NCI-H1694 (cell line): ENCODE measurements at regions not wholly inside any gene's neighbourhood (a gene's known extent, or its start where the extent isn't known, plus 50 kb on each side); places are given as distances from the start of the nearest gene placed in this dataset.
"Not testable (repeated sequence)": the region's sequence is repeated elsewhere in the genome, so short reads cannot be mapped to it uniquely, and the experiment has no call there.

Experiments used
- DNase-seq: peaks from one replicate; lab custom pipeline; 2025; lab: John Stamatoyannopoulos, UW

DNA sequence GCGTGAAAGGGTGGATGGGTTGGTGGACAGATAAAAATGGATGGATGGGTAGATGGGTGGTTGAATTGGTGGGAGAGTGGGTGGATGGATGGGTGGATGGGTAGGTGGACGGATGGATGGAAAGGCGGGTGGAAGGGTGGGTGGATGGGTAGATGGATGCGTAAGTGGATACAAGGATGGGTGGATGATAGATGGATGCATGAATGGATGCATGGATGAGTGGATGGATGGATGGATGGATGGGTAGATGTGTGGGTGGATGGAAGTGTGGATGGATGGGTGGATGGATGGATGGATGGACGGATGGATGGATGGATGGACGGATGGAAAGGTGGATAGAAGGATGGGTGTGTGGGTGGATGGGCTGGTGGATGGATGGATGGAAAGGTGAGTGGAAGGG, 77.0 kb upstream of the GRK3 start:
- DNase-seq = no peak

GRCh38 chr22:25488244-25489020, 76.0 kb upstream of the GRK3 start:
- no peak for DNase-seq

DNA sequence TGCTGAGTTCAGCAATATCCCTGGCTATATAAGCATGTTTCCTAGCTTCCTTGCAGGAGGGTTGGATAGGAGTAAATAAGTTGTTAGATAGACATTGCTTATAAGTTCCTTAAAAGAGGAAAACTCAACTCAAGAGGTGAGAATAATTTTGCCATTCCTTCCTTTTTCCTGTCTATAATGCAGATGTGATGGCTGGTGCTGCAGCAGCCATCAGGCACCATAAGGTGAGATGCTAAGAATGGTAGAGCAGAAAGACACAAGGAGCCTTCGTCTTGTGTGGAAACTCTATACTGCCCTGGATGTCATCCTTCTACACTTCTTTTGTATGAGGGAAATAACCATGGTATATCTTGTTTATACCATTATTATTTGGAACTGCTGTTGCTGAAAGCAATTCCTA, 74.5 kb upstream of the GRK3 start:
- no peak for DNase-seq

GRCh38 chr22:25490896-25491295, 73.6 kb upstream of the GRK3 start:
- DNase-seq = no peak

DNA sequence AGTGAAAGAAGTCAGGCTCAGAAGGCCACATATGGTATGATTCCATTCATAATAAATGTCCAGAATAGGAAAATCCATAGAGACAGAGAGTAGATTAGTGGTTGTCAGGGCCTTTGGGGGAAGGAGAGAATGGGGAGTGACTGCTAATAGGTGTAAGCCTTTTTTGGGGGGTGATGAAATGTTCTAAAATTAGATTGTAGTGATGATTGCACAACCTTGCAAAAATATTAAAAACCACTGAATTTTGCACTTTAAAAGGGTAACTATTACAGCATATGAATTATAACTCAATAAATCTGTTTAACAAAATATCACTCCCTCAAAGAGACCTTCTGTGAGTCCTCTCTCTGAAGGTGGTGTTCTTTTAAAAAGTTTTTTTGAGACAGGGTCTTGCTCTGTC, 72.3 kb upstream of the GRK3 start:
- no peak for DNase-seq

GRCh38 chr22:25492841-25493734, 71.4 kb upstream of the GRK3 start:
- peak; percentile 96 for DNase-seq

- DNase-seq = no peak
These were observed 70.7 kb upstream of the GRK3 start for GRCh38 chr22:25493794-25494193.

- no peak for DNase-seq
These were observed 69.7 kb upstream of the GRK3 start for GRCh38 chr22:25494774-25495173.

GRCh38 chr22:25495285-25495684, 69.2 kb upstream of the GRK3 start:
- peak; percentile 33 for DNase-seq

DNA sequence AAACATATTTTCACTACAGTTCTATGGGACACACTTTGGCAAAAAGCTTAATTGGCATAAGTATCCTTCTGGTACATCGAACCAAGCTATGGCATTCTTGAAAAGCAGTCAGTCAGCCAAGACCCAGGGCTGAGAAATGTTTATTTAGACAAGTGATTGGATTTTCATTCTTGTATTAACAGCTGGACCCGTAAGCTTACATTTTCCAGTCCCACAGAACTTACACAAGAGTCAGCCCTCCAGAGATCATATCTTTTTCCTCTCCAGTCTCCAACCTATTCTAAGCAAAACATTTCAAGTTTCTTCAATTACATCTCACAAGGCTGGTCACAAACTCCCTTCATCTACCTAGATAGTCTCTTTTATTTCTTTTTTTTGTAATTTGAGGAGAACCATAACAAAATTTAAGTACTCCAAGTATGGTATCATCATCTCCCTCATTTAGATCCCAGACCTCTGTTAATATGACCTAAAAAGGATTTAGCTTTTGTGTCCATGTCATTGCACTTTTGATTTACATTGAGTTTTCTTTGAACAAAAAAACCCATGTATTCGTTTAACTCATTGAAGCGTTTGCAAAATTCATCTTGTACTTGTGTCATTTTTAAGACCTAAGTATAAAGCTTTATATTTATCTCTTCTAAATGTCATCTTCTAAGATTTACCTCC, 67.9 kb upstream of the GRK3 start:
- DNase-seq = no peak

DNA sequence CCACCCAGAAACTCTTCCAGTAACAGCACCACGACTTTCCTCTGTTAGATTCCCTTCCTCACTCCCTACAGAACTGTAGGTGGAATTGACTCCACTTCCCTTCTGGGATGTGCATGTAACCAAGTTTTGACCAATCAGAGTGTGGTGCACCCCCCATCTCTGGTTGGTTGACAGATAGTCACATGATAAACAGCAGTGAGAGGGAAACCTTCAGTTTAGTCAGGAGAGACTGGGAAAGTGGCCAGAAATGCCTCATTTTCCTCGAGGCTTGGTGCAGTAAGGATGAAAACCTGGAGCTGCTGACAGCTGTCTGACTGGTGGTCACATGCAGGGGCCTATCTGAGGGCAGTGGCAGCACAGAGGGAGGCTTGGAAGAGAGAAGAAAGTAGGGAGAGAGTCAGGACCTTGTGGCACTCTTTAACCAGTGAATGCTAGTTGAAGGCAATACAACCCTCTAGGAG, 67.3 kb upstream of the GRK3 start:
- peak; percentile 16 for DNase-seq

- no peak for DNase-seq
These were observed 66.8 kb upstream of the GRK3 start for GRCh38 chr22:25497716-25498115.

DNA sequence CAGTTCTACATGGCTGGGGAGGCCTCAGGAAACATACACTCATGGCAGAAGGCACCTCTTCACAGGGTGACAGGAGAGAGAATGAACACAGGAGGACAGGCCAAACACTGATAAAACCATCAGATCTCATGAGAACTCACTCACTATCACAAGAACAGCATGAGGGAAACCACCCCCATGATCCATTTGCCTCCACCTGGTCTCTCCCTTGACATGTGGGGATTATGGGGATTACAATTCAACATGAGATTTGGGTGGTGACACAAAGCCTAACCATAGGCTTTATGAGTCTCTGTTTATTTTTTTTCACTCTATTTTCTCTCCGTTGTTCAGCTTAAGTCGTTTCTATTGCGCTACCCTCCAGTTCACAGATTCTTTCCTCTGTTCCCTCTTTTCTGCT, 63.8 kb upstream of the GRK3 start:
- not testable (repeated sequence) for DNase-seq

DNA sequence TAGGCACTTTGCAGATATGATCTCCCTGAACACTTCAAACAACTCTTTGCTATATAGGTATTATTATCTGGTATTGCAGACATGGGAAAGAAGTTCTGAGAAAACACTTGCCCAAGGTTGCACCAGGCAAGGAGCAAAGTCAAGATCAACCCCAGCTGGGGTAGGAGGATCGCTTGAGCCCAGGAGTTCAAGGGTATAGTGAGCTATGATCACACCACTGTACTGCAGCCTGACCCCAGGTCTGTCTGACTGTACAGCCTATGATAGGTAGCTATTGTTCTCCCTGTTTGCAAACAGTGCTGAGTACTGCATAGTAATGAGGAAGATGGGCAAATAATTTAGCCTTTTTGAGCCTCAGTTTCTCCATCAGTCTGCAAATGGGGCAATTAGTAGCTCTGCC, 60.5 kb upstream of the GRK3 start:
- not testable (repeated sequence) for DNase-seq

GRCh38 chr22:25508161-25508560, 56.3 kb upstream of the GRK3 start:
- no peak for DNase-seq

GRCh38 chr22:25508761-25509321, 55.6 kb upstream of the GRK3 start:
- no peak for DNase-seq

GRCh38 chr22:25509374-25509791, 55.1 kb upstream of the GRK3 start:
- no peak for DNase-seq

DNA sequence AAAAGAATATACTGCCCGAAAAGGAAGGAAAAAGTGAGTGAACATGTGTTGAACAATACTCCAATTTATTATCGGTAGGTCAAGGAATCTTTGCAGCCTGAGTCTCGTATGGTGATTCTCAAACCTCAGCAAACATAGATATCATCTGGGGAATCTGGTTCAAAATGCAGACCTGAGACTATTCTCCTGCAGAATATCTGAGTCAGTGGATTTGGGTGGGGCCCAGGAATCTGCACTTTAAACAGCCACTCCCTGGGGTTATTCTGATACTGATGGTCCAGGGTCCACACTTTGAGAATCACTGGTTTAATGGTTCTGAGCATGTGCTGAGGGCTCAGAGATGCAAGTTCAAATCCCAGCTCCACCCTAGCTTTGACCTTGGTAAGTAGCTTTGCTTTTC, 53.6 kb upstream of the GRK3 start:
- no peak for DNase-seq

GRCh38 chr22:25511725-25512124, 52.8 kb upstream of the GRK3 start:
- DNase-seq = no peak

GRCh38 chr22:25514436-25515180, 49.9 kb upstream of the GRK3 start:
- DNase-seq = no peak
